ENCODE measurements at regions not wholly inside any gene's neighbourhood (a gene's known extent, or its start where the extent isn't known, plus 50 kb on each side); places are given as distances from the start of the nearest gene placed in this dataset.

- no peak for TF ChIP-seq CTCF (IDR thresholded peaks at IDR 0.05)
- no peak for TF ChIP-seq POLR2A (IDR thresholded peaks at IDR 0.05)
Observed at GRCh38 chr5:10036136-10036815, 213.4 kb downstream of the ATPSCKMT start.
